ENCODE measurements at regions not wholly inside any gene's neighbourhood (a gene's known extent, or its start where the extent isn't known, plus 50 kb on each side); places are given as distances from the start of the nearest gene placed in this dataset.
"Not testable (repeated sequence)": the region's sequence is repeated elsewhere in the genome, so short reads cannot be mapped to it uniquely, and the experiment has no call there.

DNA sequence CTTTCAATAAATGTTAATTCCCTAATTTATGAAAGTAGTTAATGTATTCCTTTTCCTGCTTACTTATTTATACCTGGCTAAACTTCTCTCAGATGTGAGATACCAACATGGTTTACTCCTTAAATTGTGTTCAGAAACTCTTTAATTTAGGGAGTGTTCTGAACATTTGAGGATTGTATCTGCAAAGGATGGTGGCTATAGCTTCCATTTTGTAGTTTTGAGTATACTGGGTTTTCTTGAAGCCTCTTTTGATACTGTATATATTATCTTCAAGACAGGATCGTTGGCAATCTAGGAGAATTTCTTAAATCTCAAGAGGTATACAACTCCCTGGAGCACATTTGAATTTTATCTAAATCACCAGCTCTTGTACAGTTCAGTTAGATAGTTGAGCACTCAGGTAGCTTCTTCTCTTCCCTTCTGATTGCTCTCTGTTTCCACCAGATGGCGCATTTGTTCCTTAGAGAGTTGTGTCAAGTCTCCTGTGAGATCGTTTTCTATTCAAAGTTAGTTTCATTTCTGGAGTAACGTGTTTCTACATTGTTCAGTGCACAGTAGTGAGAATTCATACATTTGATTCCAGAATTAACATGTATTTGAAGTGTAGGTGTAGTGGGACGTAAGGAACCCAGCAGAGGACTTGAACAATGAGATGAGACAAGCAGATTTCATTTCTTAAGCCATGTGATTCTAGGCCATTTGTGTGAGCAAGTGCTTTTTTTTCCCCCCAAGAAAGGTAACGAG, 63.2 kb upstream of the GARIN1A start:
- H2AFZ ChIP-seq (ENCODE audit: low read depth, low read length), result peak overlapping the region; percentile 81
- not testable (repeated sequence) for H3K9me3 ChIP-seq (ENCODE audit: insufficient read depth, low read length, severe bottlenecking); H3K4me1 ChIP-seq (ENCODE audit: insufficient read depth, low read length); H4K20me1 ChIP-seq (ENCODE audit: insufficient read depth, low read length); H3K27me3 ChIP-seq (ENCODE audit: insufficient read depth, low read length, poor library complexity); H3K79me2 ChIP-seq (ENCODE audit: insufficient read depth, low read length)
- peak; percentile 97 for ATAC-seq (ENCODE audit: insufficient read depth, low read depth)
- peak overlapping the region; percentile 57 for H3K9ac ChIP-seq (ENCODE audit: low read depth, low read length)
- H3K27ac ChIP-seq (ENCODE audit: low read length), result peak overlapping the region; percentile 88
- peak overlapping the region in 1 of 2 experiments; percentile 51; a peak in 2 of 4 replicates for H3K4me3 ChIP-seq (ENCODE audit: low read depth in 1 of 2, low read length in 2 of 2)
- peak overlapping the region; percentile 70 for H3K4me2 ChIP-seq (ENCODE audit: insufficient read depth, low read length)
- peak; percentile 59 for DNase-seq
- peaks cover 23% of the 10 kb centered on the region for H3K36me3 ChIP-seq (ENCODE audit: insufficient read depth, low read length)
- TF ChIP-seq, protein P1, sequence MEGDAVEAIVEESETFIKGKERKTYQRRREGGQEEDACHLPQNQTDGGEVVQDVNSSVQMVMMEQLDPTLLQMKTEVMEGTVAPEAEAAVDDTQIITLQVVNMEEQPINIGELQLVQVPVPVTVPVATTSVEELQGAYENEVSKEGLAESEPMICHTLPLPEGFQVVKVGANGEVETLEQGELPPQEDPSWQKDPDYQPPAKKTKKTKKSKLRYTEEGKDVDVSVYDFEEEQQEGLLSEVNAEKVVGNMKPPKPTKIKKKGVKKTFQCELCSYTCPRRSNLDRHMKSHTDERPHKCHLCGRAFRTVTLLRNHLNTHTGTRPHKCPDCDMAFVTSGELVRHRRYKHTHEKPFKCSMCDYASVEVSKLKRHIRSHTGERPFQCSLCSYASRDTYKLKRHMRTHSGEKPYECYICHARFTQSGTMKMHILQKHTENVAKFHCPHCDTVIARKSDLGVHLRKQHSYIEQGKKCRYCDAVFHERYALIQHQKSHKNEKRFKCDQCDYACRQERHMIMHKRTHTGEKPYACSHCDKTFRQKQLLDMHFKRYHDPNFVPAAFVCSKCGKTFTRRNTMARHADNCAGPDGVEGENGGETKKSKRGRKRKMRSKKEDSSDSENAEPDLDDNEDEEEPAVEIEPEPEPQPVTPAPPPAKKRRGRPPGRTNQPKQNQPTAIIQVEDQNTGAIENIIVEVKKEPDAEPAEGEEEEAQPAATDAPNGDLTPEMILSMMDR (IDR thresholded peaks at IDR 0.05; ENCODE audit: borderline replicate concordance, extremely low read depth, low read length, poor library complexity, severe bottlenecking), result peak; percentile 51

DNA sequence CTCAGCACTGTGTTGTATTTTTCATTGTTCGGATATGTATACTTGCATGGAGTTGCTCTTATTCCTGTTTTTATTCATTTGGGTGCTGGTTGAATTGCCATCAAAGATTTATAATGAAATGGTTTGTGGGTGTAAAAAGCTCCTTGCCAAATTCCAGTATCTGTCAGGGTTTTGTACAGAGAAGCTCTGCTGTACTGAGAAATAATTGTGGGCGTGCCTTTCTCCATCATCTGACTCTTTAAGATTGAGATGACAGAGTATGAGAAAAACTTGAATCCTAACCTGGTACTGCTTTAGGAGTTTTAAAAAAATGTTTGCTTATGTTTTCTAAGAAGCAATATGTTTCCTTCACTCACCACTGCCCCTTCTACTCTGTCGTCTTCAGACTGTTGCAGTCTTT, 58.7 kb upstream of the GARIN1A start:
- H2AFZ ChIP-seq (ENCODE audit: low read depth, low read length); H3K9me3 ChIP-seq (ENCODE audit: insufficient read depth, low read length, severe bottlenecking); ATAC-seq (ENCODE audit: insufficient read depth, low read depth); DNase-seq; H3K9ac ChIP-seq (ENCODE audit: low read depth, low read length); H3K4me3 ChIP-seq (ENCODE audit: low read depth in 1 of 2, low read length in 2 of 2); H3K4me2 ChIP-seq (ENCODE audit: insufficient read depth, low read length); H3K27ac ChIP-seq (ENCODE audit: low read length); H3K79me2 ChIP-seq (ENCODE audit: insufficient read depth, low read length); H4K20me1 ChIP-seq (ENCODE audit: insufficient read depth, low read length); H3K4me1 ChIP-seq (ENCODE audit: insufficient read depth, low read length); H3K27me3 ChIP-seq (ENCODE audit: insufficient read depth, low read length, poor library complexity): not testable (repeated sequence)
- H3K36me3 ChIP-seq (ENCODE audit: insufficient read depth, low read length), result peaks cover 30% of the 10 kb centered on the region

DNA sequence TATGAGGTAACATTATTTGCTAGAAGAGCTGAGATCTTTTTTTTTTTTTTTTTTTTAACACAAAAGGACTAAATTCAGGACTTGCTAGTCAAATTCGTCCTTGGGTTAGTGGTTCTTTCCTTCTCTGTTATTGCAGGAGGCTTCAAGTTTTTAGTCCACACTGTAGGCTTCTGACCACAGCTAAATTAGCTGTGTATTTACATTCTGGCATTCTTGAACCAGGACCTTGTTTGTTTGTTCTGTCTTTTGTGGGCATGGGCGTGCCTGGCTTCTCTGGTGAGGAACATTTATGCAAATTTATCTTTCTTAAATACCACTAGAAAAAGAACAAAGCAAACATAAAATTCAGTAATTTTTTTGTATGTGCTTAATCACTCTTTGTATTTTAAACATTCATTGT, 57.3 kb upstream of the GARIN1A start:
- not testable (repeated sequence) for H3K9ac ChIP-seq (ENCODE audit: low read depth, low read length); H3K4me3 ChIP-seq (ENCODE audit: low read depth in 1 of 2, low read length in 2 of 2); H3K27ac ChIP-seq (ENCODE audit: low read length); ATAC-seq (ENCODE audit: insufficient read depth, low read depth); H3K4me1 ChIP-seq (ENCODE audit: insufficient read depth, low read length); H3K4me2 ChIP-seq (ENCODE audit: insufficient read depth, low read length); H3K9me3 ChIP-seq (ENCODE audit: insufficient read depth, low read length, severe bottlenecking); H2AFZ ChIP-seq (ENCODE audit: low read depth, low read length); H4K20me1 ChIP-seq (ENCODE audit: insufficient read depth, low read length); DNase-seq; H3K79me2 ChIP-seq (ENCODE audit: insufficient read depth, low read length); H3K27me3 ChIP-seq (ENCODE audit: insufficient read depth, low read length, poor library complexity)
- peaks cover 38% of the 10 kb centered on the region for H3K36me3 ChIP-seq (ENCODE audit: insufficient read depth, low read length)

DNA sequence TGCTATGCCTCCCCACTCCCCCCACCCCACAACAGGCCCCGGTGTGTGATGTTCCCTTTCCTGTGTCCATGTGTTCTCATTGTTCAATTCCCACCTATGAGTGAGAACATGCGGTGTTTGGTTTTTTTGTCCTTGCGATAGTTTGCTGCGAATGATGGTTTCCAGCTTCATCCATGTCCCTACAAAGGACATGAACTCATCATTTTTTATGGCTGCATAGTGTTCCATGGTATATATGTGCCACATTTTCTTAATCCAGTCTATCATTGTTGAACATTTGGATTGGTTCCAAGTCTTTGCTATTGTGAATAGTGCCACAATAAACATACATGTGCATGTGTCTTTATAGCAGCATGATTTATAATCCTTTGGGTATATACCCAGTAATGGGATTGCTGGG, 55.3 kb upstream of the GARIN1A start:
- not testable (repeated sequence) for H2AFZ ChIP-seq (ENCODE audit: low read depth, low read length); H4K20me1 ChIP-seq (ENCODE audit: insufficient read depth, low read length); H3K4me1 ChIP-seq (ENCODE audit: insufficient read depth, low read length); ATAC-seq (ENCODE audit: insufficient read depth, low read depth); H3K27me3 ChIP-seq (ENCODE audit: insufficient read depth, low read length, poor library complexity); DNase-seq; H3K9ac ChIP-seq (ENCODE audit: low read depth, low read length); H3K9me3 ChIP-seq (ENCODE audit: insufficient read depth, low read length, severe bottlenecking); H3K4me3 ChIP-seq (ENCODE audit: low read depth in 1 of 2, low read length in 2 of 2); H3K4me2 ChIP-seq (ENCODE audit: insufficient read depth, low read length); H3K79me2 ChIP-seq (ENCODE audit: insufficient read depth, low read length); H3K27ac ChIP-seq (ENCODE audit: low read length)
- H3K36me3 ChIP-seq (ENCODE audit: insufficient read depth, low read length), result peaks cover 44% of the 10 kb centered on the region
